ENCODE measurements at regions not wholly inside any gene's neighbourhood (a gene's known extent, or its start where the extent isn't known, plus 50 kb on each side); places are given as distances from the start of the nearest gene placed in this dataset.

DNA sequence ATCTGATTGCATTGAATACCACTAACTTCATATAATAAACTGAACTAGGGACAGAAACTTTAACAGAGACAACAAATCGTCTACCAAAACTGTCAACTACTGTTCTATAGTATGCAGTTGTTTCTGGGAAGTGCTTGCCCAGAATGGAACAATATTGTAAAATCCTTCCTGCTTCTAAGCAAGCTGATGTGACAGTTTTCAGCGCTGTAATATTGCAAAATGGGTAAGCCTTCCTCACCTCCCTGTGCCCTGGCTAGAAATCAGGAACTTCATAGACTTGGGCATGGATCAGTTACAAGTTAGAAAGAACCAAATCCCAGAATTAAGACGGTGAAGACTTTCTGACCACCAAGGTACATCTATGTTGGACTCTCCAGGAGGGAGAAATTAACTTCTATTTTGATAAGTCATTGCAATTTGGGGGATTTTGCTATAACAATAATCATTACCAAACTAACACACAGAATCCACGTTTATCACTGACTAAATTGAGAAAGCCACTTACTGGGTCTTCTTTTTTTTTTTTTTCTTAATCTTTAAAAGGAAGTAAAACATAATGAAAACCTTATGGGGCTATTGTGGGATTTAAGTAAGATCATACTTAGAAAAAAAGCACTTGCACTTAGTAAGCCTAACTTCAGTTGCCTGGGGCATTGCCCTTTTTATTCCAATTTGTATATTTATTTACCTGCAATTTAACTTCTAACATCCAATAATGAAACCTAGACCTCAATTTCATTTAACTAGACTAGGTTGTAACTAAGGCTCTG, 261.5 kb downstream of the TRIB2 start:
- TF ChIP-seq, protein P1, sequence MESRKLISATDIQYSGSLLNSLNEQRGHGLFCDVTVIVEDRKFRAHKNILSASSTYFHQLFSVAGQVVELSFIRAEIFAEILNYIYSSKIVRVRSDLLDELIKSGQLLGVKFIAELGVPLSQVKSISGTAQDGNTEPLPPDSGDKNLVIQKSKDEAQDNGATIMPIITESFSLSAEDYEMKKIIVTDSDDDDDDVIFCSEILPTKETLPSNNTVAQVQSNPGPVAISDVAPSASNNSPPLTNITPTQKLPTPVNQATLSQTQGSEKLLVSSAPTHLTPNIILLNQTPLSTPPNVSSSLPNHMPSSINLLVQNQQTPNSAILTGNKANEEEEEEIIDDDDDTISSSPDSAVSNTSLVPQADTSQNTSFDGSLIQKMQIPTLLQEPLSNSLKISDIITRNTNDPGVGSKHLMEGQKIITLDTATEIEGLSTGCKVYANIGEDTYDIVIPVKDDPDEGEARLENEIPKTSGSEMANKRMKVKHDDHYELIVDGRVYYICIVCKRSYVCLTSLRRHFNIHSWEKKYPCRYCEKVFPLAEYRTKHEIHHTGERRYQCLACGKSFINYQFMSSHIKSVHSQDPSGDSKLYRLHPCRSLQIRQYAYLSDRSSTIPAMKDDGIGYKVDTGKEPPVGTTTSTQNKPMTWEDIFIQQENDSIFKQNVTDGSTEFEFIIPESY (CRISPR knock-in tag; IDR thresholded peaks at IDR 0.05) = no peak
- TF ChIP-seq TGIF2 (CRISPR knock-in tag; IDR thresholded peaks at IDR 0.05) (no peak), ZNF652 (CRISPR knock-in tag; IDR thresholded peaks at IDR 0.05; ENCODE audit: borderline replicate concordance, low read depth) (no peak), CBX2 (IDR thresholded peaks at IDR 0.05; ENCODE audit: low read depth, low read length) (no peak), CBX2 (CRISPR knock-in tag; IDR thresholded peaks at IDR 0.05; ENCODE audit: low read depth) (no peak), ZSCAN29 (CRISPR knock-in tag; conservative IDR thresholded peaks at IDR 0.05) (no peak), XRCC5 (optimal IDR thresholded peaks at IDR 0.05; ENCODE audit: low read length) (no peak), EP300 (IDR thresholded peaks at IDR 0.05; ENCODE audit: low read depth in 2 of 2, low read length in 2 of 2) (no peak), EP300 (CRISPR knock-in tag; IDR thresholded peaks at IDR 0.05; ENCODE audit: borderline replicate concordance) (no peak), GABPA (IDR thresholded peaks at IDR 0.05; ENCODE audit: low read depth, low read length) (no peak), GABPA (CRISPR knock-in tag; IDR thresholded peaks at IDR 0.05; ENCODE audit: low read depth) (no peak), REPIN1 (CRISPR knock-in tag; IDR thresholded peaks at IDR 0.05; ENCODE audit: borderline replicate concordance, low read depth) (no peak)
- TF ChIP-seq, protein P2, sequence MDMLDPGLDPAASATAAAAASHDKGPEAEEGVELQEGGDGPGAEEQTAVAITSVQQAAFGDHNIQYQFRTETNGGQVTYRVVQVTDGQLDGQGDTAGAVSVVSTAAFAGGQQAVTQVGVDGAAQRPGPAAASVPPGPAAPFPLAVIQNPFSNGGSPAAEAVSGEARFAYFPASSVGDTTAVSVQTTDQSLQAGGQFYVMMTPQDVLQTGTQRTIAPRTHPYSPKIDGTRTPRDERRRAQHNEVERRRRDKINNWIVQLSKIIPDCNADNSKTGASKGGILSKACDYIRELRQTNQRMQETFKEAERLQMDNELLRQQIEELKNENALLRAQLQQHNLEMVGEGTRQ (IDR thresholded peaks at IDR 0.05; ENCODE audit: low read depth, low read length) = no peak
- TF ChIP-seq, protein P2 (CRISPR knock-in tag; IDR thresholded peaks at IDR 0.05; ENCODE audit: borderline replicate concordance) = no peak
- TF ChIP-seq, protein P3, sequence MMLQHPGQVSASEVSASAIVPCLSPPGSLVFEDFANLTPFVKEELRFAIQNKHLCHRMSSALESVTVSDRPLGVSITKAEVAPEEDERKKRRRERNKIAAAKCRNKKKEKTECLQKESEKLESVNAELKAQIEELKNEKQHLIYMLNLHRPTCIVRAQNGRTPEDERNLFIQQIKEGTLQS (CRISPR knock-in tag; IDR thresholded peaks at IDR 0.05) = no peak
- TF ChIP-seq, protein P4, sequence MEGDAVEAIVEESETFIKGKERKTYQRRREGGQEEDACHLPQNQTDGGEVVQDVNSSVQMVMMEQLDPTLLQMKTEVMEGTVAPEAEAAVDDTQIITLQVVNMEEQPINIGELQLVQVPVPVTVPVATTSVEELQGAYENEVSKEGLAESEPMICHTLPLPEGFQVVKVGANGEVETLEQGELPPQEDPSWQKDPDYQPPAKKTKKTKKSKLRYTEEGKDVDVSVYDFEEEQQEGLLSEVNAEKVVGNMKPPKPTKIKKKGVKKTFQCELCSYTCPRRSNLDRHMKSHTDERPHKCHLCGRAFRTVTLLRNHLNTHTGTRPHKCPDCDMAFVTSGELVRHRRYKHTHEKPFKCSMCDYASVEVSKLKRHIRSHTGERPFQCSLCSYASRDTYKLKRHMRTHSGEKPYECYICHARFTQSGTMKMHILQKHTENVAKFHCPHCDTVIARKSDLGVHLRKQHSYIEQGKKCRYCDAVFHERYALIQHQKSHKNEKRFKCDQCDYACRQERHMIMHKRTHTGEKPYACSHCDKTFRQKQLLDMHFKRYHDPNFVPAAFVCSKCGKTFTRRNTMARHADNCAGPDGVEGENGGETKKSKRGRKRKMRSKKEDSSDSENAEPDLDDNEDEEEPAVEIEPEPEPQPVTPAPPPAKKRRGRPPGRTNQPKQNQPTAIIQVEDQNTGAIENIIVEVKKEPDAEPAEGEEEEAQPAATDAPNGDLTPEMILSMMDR (CRISPR knock-in tag; IDR thresholded peaks at IDR 0.05) = no peak

Data from HepG2 (cell line).